ENCODE measurements at regions not wholly inside any gene's neighbourhood (a gene's known extent, or its start where the extent isn't known, plus 50 kb on each side); places are given as distances from the start of the nearest gene placed in this dataset.

DNA sequence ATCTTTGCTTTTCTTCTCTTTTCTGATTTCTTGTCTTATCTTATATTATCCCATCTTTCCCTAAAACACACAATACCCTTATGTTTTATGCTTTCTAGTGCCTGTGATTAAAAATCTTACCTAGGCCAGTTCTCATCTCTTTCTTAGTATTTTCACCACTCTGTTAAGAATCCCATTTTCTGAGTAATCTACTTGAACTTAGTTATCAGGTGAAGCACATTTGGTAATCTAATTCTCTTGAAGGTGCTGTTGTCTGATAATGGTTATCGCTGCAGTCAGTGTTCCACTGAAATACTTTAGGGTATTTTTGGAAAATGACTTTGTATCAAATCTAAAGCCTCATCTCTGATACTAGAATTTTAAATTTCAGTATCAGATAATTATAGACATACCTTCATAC, 192.5 kb upstream of the MAN1A1 start:
- Histone ChIP-seq H3K9me2 (ENCODE audit: insufficient read depth, low read length) (no peaks in the 10 kb centered on the region), H3K27ac (ENCODE audit: low read length) (no peak overlapping the region), H3K4me2 (ENCODE audit: low read length) (no peak overlapping the region), H3K79me2 (replicated peaks; ENCODE audit: insufficient read depth, low read length) (no peaks in the 10 kb centered on the region), H3K27me3 (ENCODE audit: insufficient read depth, low read depth, low read length) (no peaks in the 10 kb centered on the region), H3K9me3 (ENCODE audit: low read length) (no peaks in the 10 kb centered on the region), H2AFZ (ENCODE audit: low read depth, low read length) (no peak overlapping the region), H4K20me1 (ENCODE audit: insufficient read depth) (no peaks in the 10 kb centered on the region), H3K4me3 (ENCODE audit: low read length) (no peak overlapping the region), H3K36me3 (ENCODE audit: insufficient read depth, low read length) (no peaks in the 10 kb centered on the region), H3F3A (ENCODE audit: insufficient read depth, low read length, poor library complexity, severe bottlenecking) (no peaks in the 10 kb centered on the region), H3K9ac (ENCODE audit: low read length) (no peak overlapping the region)
- TF ChIP-seq EP300 (conservative IDR thresholded peaks at IDR 0.05; ENCODE audit: poor library complexity, severe bottlenecking) (no peak), POLR2AphosphoS5 (IDR thresholded peaks at IDR 0.05) (no peak), MXI1 (conservative IDR thresholded peaks at IDR 0.05; ENCODE audit: poor library complexity, severe bottlenecking) (no peak), CTCF (IDR thresholded peaks at IDR 0.05; ENCODE audit: poor library complexity, severe bottlenecking) (no peak), EZH2 (IDR thresholded peaks at IDR 0.05; ENCODE audit: borderline replicate concordance, insufficient read depth, low read length, poor library complexity, severe bottlenecking) (no peak), SMC3 (conservative IDR thresholded peaks at IDR 0.05; ENCODE audit: poor library complexity) (no peak), TAF1 (IDR thresholded peaks at IDR 0.05; ENCODE audit: low read depth) (no peak), RAD21 (conservative IDR thresholded peaks at IDR 0.05) (no peak)
- TF ChIP-seq, protein P1, sequence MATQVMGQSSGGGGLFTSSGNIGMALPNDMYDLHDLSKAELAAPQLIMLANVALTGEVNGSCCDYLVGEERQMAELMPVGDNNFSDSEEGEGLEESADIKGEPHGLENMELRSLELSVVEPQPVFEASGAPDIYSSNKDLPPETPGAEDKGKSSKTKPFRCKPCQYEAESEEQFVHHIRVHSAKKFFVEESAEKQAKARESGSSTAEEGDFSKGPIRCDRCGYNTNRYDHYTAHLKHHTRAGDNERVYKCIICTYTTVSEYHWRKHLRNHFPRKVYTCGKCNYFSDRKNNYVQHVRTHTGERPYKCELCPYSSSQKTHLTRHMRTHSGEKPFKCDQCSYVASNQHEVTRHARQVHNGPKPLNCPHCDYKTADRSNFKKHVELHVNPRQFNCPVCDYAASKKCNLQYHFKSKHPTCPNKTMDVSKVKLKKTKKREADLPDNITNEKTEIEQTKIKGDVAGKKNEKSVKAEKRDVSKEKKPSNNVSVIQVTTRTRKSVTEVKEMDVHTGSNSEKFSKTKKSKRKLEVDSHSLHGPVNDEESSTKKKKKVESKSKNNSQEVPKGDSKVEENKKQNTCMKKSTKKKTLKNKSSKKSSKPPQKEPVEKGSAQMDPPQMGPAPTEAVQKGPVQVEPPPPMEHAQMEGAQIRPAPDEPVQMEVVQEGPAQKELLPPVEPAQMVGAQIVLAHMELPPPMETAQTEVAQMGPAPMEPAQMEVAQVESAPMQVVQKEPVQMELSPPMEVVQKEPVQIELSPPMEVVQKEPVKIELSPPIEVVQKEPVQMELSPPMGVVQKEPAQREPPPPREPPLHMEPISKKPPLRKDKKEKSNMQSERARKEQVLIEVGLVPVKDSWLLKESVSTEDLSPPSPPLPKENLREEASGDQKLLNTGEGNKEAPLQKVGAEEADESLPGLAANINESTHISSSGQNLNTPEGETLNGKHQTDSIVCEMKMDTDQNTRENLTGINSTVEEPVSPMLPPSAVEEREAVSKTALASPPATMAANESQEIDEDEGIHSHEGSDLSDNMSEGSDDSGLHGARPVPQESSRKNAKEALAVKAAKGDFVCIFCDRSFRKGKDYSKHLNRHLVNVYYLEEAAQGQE (IDR thresholded peaks at IDR 0.05; ENCODE audit: borderline replicate concordance): no peak

DNA sequence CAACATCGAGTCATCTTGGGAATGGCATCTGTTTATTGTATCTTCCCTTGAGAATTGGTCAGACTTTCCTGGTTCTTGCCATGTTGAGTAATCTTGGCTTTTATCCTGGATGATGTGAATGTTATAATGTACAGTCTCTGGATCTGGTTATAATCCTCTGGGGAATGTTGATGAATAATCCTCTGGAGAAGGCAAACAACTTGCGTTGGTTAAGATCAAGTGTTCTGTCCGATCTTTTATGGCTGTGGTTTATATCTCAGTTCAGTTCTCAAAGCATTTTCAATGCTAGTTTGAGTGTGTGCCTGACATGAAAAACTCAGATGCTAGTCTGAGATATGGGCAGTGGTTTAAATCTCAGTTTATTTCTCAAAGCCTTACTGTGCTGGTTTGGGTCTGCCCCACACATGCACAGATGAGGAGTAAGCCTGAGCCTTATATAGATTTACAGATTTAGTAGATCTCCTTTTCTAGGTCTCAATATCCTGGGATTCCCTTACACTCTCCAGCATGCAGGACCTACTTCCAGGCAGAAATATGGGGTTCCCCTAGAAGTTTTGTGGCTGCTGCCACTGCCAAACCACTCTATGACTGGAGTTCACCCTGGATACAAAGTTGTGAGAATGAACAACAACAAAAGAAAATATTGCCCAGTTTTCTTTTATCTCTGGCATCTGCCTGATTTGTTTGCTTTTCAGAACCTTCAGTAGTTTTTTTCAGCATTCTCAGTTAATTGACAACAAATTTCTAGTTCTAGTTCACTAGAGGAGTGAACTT, 191.8 kb upstream of the MAN1A1 start:
- H3K79me2 ChIP-seq (replicated peaks; ENCODE audit: insufficient read depth, low read length): no peaks in the 10 kb centered on the region
- TF ChIP-seq SMC3 (conservative IDR thresholded peaks at IDR 0.05; ENCODE audit: poor library complexity) (no peak), RAD21 (conservative IDR thresholded peaks at IDR 0.05) (no peak), POLR2AphosphoS5 (IDR thresholded peaks at IDR 0.05) (no peak), MXI1 (conservative IDR thresholded peaks at IDR 0.05; ENCODE audit: poor library complexity, severe bottlenecking) (no peak), EP300 (conservative IDR thresholded peaks at IDR 0.05; ENCODE audit: poor library complexity, severe bottlenecking) (no peak), TAF1 (IDR thresholded peaks at IDR 0.05; ENCODE audit: low read depth) (no peak), EZH2 (IDR thresholded peaks at IDR 0.05; ENCODE audit: borderline replicate concordance, insufficient read depth, low read length, poor library complexity, severe bottlenecking) (no peak), CTCF (IDR thresholded peaks at IDR 0.05; ENCODE audit: poor library complexity, severe bottlenecking) (no peak)
- TF ChIP-seq, protein P1 (IDR thresholded peaks at IDR 0.05; ENCODE audit: borderline replicate concordance): no peak
- no peaks in the 10 kb centered on the region for H4K20me1 ChIP-seq (ENCODE audit: insufficient read depth)
- H3K27me3 ChIP-seq (ENCODE audit: insufficient read depth, low read depth, low read length): no peaks in the 10 kb centered on the region
- H3F3A ChIP-seq (ENCODE audit: insufficient read depth, low read length, poor library complexity, severe bottlenecking): no peaks in the 10 kb centered on the region
- no peak overlapping the region for H3K4me2 ChIP-seq (ENCODE audit: low read length)
- H3K9me3 ChIP-seq (ENCODE audit: low read length): no peaks in the 10 kb centered on the region
- no peak overlapping the region for H2AFZ ChIP-seq (ENCODE audit: low read depth, low read length)
- no peak overlapping the region for H3K4me3 ChIP-seq (ENCODE audit: low read length)
- H3K9ac ChIP-seq (ENCODE audit: low read length): no peak overlapping the region
- no peak overlapping the region for H3K27ac ChIP-seq (ENCODE audit: low read length)
- no peaks in the 10 kb centered on the region for H3K36me3 ChIP-seq (ENCODE audit: insufficient read depth, low read length)
- H3K9me2 ChIP-seq (ENCODE audit: insufficient read depth, low read length): no peaks in the 10 kb centered on the region

Data from neural cell (in vitro differentiated cells).